Right renal pelvis (tissue), 4 donors: ENCODE measurements at regions not wholly inside any gene's neighbourhood (a gene's known extent, or its start where the extent isn't known, plus 50 kb on each side); places are given as distances from the start of the nearest gene placed in this dataset.
"Not testable (repeated sequence)": the region's sequence is repeated elsewhere in the genome, so short reads cannot be mapped to it uniquely, and the experiment has no call there.

Experiments
- DNase-seq, 4 donors: peaks; one replicate each; pipeline ENCODE4 v3.0.0-alpha.2; 2013; ENCODE audit warnings: low read depth in 4 of 4, low spot score in 3 of 4, missing footprints in 1 of 4

GRCh38 chr13:44757671-44758070 is 181.5 kb upstream of the TSC22D1 start:
- DNase-seq: no peak

- DNase-seq: no peak
Observed at GRCh38 chr13:44756276-44756810, 180.2 kb upstream of the TSC22D1 start.

- no peak for DNase-seq
Observed at GRCh38 chr13:44755872-44756271, 179.7 kb upstream of the TSC22D1 start.

DNA sequence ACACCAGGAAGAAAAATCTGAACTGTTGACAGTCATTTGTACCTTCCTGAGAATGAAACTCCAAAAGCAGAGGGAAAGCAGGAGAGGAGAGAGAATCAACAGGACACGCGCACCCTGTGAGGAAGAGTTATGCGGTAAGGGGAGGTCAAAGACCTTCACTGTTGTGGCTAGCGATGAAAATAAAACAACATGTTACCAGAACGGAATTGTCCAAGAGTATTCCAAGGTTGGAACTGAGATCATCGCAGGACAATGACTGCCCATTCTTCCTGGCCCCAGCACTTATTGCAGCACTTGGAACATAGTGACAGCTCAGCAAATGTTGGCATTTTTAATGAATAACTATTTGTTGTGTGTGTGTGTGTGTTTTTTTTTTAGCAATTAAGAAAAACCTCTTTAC is 176.0 kb upstream of the TSC22D1 start:
- DNase-seq: no peak

- DNase-seq: no peak
Observed at GRCh38 chr13:44750630-44751029, 174.5 kb upstream of the TSC22D1 start.

DNA sequence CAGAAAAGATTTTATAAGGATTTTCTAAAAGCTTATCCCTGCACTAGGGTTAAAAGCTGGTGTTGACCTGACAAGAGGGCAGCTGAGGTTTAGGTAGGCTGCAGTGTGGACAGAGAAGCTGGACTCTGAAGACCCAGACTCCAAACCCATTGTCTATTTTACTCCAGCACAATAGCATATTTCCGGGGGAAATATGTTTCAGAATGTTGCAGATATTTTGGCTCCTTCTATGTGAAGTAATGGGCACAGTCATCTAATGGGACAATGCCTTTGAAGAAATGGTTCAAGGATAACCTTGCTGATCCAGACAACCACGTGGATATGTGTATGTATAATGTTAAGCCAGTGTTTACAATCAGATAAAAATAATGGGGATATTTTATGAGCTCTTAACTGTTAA is 173.8 kb upstream of the TSC22D1 start:
- no peak for DNase-seq

GRCh38 chr13:44748439-44748838 is 172.3 kb upstream of the TSC22D1 start:
- DNase-seq: no peak

DNA sequence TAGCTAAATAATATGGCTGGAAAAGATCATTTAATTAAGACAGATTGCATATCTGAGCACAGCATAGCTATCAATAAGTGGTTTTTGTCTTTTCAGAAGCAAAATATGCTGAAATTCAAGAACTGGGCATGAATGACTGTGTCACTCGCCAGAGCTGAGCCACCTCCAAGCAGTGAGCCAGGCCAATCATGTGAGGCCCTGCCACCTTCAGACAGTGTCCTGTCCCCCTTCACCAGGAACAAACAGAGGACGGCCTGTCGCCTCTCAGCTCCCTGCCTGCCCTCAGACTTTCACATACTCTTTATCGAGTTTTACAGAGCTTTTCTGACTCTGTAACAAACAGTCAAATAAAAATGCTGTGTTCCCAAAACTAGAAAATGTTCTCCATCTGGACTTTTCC is 171.0 kb upstream of the TSC22D1 start:
- DNase-seq: no peak

DNA sequence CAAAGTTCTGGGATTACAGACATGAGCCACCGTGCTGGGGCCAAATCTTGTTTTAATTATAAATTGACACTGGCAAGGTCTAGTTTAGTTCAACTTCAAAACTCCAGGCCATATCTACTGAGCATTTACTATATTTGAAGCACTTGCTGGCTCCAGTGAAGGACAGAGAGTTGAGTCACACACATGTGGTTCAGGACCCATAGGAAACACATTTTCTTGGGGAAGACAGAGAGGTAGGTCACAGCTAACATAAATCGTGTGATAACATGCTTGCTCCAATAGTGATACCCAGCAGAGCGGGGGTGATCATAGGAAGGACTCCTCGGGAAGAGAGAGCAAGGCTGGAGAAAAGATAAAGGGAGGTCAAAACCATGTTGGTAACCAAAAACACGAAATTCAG is 170.6 kb upstream of the TSC22D1 start:
- no peak for DNase-seq

DNA sequence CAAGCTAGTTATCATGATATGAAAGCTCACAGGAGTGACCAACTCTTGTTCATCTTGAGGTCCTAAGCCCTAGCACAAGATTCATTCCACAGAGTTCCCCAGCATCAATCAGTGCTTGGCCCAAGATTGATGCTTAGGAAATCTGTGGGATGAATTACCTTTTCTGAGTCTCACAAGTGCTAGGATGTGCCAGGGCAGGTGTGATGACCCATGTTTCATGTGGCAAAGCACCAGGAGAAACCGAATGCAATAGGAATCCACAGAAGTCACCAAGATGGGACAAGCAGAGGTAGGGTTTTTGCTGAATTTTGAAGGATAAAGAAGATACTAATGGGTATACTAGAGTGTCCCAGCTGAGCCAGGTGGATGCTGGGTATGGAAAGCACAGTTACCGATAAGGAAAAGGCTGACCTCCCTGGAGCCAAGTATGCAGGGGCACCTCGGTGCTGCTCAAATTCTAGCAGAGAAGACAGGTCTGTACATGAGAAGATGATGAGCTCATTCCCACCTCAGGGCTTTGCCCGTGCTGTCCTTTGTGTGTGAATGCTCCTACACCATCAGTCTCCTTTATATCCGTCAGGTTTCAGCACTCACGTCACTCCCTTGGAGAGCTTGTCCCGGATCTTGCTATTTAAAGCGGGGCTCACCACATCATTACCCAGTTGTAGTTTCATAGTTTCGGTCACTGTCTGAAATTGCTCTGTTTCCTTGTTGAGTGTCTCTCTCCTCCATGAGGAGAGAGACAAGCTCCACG is 168.9 kb upstream of the TSC22D1 start:
- no peak for DNase-seq

DNA sequence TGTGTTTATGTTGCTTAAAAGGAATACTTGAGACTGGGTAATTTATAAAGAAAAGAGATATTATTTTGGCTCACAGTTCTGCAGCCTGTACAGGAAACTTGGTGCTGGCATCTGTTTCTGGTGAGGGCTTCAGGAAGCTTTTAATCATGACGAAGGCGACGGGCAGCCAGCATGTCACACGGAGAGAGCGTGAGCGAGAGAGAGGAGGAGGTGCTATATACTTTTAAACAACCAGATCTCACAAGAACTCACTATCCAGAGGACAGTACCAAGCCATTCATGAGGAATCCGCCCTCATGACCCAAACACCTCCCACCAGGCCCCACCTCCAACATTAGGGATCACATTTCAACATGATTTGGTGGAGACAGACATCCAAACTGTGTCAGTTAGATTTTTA is 163.4 kb upstream of the TSC22D1 start:
- DNase-seq: no peak

DNA sequence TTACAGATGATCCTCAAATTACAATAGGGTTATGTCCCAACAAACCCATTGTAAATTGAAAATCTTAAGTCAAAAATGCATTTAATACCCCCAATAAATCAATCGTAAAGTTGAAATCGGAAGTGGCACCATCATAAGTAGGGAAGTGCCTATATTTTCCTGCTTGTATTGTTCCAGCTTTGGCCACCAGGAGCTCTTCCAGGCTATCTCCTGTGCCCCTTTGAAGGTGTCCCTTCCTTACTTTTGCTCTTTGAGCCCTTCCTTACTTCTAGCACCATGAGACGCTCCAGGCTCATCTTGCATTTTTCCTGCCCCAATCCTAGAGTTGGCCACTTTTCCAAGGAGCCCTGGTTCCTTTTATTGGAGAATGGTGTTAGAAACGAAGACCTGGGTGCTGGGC is 163.0 kb upstream of the TSC22D1 start:
- no peak for DNase-seq

DNA sequence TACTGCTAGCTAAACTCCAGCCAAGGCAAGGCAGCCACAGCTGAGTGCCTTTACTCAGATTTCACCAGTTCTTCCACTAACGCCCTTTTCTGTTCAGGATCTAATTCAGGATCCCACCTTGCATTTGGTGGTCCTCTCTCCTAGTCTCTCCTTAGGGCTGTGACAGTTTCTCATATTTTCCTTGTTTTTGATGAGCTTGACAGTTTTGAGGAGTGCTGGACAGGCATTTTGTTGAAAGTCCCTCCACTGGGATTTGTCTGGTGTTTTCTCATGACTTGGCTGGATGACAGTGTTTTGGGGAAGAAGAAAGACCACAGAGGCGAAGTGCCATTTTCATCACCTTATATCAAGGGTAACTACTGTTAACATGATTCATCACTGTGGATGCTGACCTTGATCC is 162.3 kb upstream of the TSC22D1 start:
- DNase-seq: no peak

- no peak for DNase-seq
Observed at GRCh38 chr13:44735806-44736205, 159.7 kb upstream of the TSC22D1 start.

GRCh38 chr13:44734201-44734707 is 158.1 kb upstream of the TSC22D1 start:
- DNase-seq: no peak

DNA sequence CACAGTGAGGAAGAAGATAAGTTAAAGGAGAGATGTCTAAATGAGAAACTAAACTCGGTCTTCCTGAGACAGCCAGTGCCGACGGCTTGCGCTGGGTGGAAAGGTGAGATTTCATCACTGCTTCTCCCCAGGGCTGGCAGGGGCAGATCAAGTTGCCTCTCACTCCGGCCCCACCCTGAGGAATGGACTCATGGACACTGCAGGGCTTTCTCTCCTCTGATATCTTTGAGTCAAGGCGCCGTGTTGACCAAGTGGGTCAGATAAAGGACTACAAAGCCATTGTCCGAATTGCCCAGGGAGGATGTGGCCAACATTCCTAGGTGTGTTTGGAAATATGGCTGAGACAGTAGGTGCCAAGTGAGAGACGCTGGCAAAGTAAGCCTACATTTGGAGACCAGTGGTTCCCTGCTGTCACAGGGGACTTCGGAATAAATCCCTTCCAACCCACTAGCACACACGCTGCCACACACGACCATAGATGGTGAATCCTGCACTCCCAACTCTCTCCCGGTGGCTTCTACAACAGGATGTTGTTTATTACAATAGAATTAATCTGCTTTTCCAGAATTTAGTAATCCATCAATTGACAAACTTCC is 156.5 kb upstream of the TSC22D1 start:
- no peak for DNase-seq

- DNase-seq: no peak
Observed at GRCh38 chr13:44730851-44731250, 154.7 kb upstream of the TSC22D1 start.

DNA sequence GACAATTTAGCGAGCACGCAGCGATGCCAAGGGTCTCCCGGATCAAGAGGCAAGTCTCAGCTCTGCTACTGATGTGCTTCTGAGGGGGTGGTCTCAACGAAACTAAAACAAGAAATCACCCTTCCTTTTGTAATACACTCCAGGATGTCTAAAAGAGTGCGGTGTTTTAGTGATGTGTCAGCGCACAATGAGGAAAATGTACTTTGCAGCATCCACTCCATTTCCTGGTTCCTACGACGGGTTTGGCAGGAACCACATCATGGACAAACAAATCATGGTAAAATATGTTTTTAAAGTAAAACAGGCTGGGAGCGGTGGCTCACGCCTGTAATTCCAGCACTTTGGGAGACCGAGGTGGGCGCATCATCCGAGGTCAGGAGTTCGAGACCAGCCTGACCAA is 154.0 kb upstream of the TSC22D1 start:
- no peak for DNase-seq

- DNase-seq: not testable (repeated sequence)
Observed at GRCh38 chr13:44727591-44727990, 151.5 kb upstream of the TSC22D1 start.

- no peak for DNase-seq
Observed at GRCh38 chr13:44726778-44727177, 150.6 kb upstream of the TSC22D1 start.

DNA sequence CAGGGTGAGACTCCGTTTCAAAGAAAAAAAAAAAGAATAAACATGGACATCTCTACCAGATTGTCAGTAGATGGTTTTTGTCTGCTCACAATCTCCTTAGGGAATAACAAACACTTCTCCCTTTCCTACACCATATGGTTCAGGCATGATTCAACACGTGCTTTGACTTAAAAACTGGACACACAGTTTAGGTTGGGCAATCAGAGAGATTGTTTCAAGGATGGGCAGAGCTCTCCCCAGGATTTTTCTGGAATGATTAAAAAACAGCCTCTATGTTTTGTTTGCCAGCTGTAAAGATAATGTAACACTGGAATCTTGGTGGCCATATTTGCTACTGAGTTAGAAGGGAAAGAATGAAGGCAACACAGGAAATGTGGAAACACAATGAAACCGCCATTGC is 150.1 kb upstream of the TSC22D1 start:
- no peak for DNase-seq
